Gastrocnemius medialis (tissue), 4 donors: ENCODE measurements at regions not wholly inside any gene's neighbourhood (a gene's known extent, or its start where the extent isn't known, plus 50 kb on each side); places are given as distances from the start of the nearest gene placed in this dataset.

ENCODE experiments used
- ATAC-seq, 2 donors: fragments of 150-250 bp; one replicate each; pipeline ENCODE4 v1.9.1; 2016
- DNase-seq, 2 donors: peaks; one replicate each; pipeline ENCODE4 v3.0.0-alpha.2; 2019
- H3K27ac ChIP-seq, 4 donors: fragments of 200-600 bp; sonication (generic); 1 replicate in 1 of 4; 2 replicates in 3 of 4; pipeline ENCODE4 v1.5.1; 2016 to 2018; ENCODE audit warnings: mild to moderate bottlenecking in 2 of 4, moderate library complexity in 1 of 4
- H3K27me3 ChIP-seq, 3 donors: fragments of 200-600 bp; sonication (generic) in 2 of 3; 1 replicate in 1 of 3; 2 replicates in 2 of 3; pipeline versions ENCODE4 v1.5.1 to v1.6.0; 2016 to 2019; ENCODE audit warnings: mild to moderate bottlenecking in 1 of 3, moderate library complexity in 1 of 3
- H3K36me3 ChIP-seq, 2 donors: fragments of 200-600 bp; sonication (generic) in 1 of 2; one replicate each; pipeline ENCODE4 v1.5.1; 2017 to 2018
- H3K4me1 ChIP-seq, 2 donors: fragments of 200-600 bp; sonication (generic) in 1 of 2; one replicate each; pipeline ENCODE4 v1.5.1; 2016 to 2017; ENCODE audit warnings: mild to moderate bottlenecking in 2 of 2
- H3K4me3 ChIP-seq, 4 donors: fragments of 200-600 bp; sonication (generic) in 3 of 4; 1 replicate in 1 of 4; 2 replicates in 3 of 4; pipeline ENCODE4 v1.5.1; 2016 to 2019; ENCODE audit warnings: mild to moderate bottlenecking in 2 of 4
- H3K9me3 ChIP-seq, 3 donors: fragments of 200-600 bp; sonication (generic) in 2 of 3; 1 replicate in 1 of 3; 2 replicates in 2 of 3; pipeline ENCODE4 v1.5.1; 2016 to 2019
- CTCF ChIP-seq, 5 experiments: fragments of 450-650 bp in 3 of 5; fragments of 200-600 bp in 2 of 5; sonication (generic) in 2 of 5; IDR thresholded peaks in 4 of 5; conservative IDR thresholded peaks in 1 of 5; 1 replicate in 4 of 5; 2 replicates in 1 of 5; pipeline ENCODE4 v1.5.1; 2016 to 2019; ENCODE audit warnings: antibody characterized with exemption in 5 of 5, mild to moderate bottlenecking in 3 of 5, moderate library complexity in 3 of 5
- POLR2A ChIP-seq, 2 donors: fragments of 450-650 bp; IDR thresholded peaks; one replicate each; pipeline ENCODE4 v1.6.1; 2017; ENCODE audit warnings: antibody characterized with exemption in 2 of 2, mild to moderate bottlenecking in 2 of 2, moderate library complexity in 2 of 2
- in situ Hi-C, 4 donors: fragments of 200-750 bp; cut with MboI; loops; one replicate each; pipeline versions ENCODE4 v1.15.0 to v1.8.0; 2017; ENCODE audit warnings: low sequenced_read_pairs in 4 of 4
- intact Hi-C: fragments of 100-400 bp; cut with DNase I; formaldehyde crosslinking; loops from one replicate; pipeline ENCODE4 v1.15.1; 2023; ENCODE audit warnings: low total_unique reads

GRCh38 chr2:62593825-62594224 lies 87.8 kb upstream of the TMEM17 start:
- Histone ChIP-seq H3K4me3 (no peak overlapping the region), H3K36me3 (no peaks in the 10 kb centered on the region), H3K9me3 (no peaks in the 10 kb centered on the region), H3K27ac (no peak overlapping the region), H3K27me3 (no peaks in the 10 kb centered on the region), H3K4me1 (no peaks in the 10 kb centered on the region)
- intact Hi-C loops: no loop called here
- in situ Hi-C loops: no loop called here
- DNase-seq (no peak), ATAC-seq (no peak)
- TF ChIP-seq CTCF (IDR thresholded peaks at IDR 0.05 in 4 of 5, conservative IDR thresholded peaks at IDR 0.05 in 1 of 5) (no peak), POLR2A (IDR thresholded peaks at IDR 0.05) (no peak)

GRCh38 chr2:62591491-62591890 lies 85.5 kb upstream of the TMEM17 start:
- no peaks in the 10 kb centered on the region for H3K27me3 ChIP-seq
- no peaks in the 10 kb centered on the region for H3K36me3 ChIP-seq
- H3K9me3 ChIP-seq: no peaks in the 10 kb centered on the region
- intact Hi-C loops (no loop called here), in situ Hi-C loops (no loop called here)
- H3K27ac ChIP-seq: no peak overlapping the region
- ATAC-seq (no peak), DNase-seq (no peak)
- TF ChIP-seq POLR2A (IDR thresholded peaks at IDR 0.05) (no peak), CTCF (IDR thresholded peaks at IDR 0.05 in 4 of 5, conservative IDR thresholded peaks at IDR 0.05 in 1 of 5) (no peak)
- H3K4me1 ChIP-seq: no peaks in the 10 kb centered on the region
- no peak overlapping the region for H3K4me3 ChIP-seq

- H3K27ac ChIP-seq: no peak overlapping the region
- no peaks in the 10 kb centered on the region for H3K4me1 ChIP-seq
- TF ChIP-seq POLR2A (IDR thresholded peaks at IDR 0.05) (no peak), CTCF (IDR thresholded peaks at IDR 0.05 in 4 of 5, conservative IDR thresholded peaks at IDR 0.05 in 1 of 5) (no peak)
- no peaks in the 10 kb centered on the region for H3K27me3 ChIP-seq
- H3K36me3 ChIP-seq: no peaks in the 10 kb centered on the region
- H3K9me3 ChIP-seq: no peaks in the 10 kb centered on the region
- H3K4me3 ChIP-seq: no peak overlapping the region
- in situ Hi-C loops: no loop called here
- DNase-seq: no peak
- intact Hi-C loops: no loop called here
- no peak for ATAC-seq
Measured at GRCh38 chr2:62589691-62590356, 83.8 kb upstream of the TMEM17 start.

GRCh38 chr2:62587592-62587991 lies 81.6 kb upstream of the TMEM17 start:
- ATAC-seq (no peak), DNase-seq (no peak)
- H3K27ac ChIP-seq: no peak overlapping the region
- in situ Hi-C loops: no loop called here
- no peaks in the 10 kb centered on the region for H3K36me3 ChIP-seq
- no peak for TF ChIP-seq POLR2A (IDR thresholded peaks at IDR 0.05)
- TF ChIP-seq CTCF (IDR thresholded peaks at IDR 0.05 in 4 of 5, conservative IDR thresholded peaks at IDR 0.05 in 1 of 5): no peak
- no peaks in the 10 kb centered on the region for H3K9me3 ChIP-seq
- no peak overlapping the region for H3K4me3 ChIP-seq
- no peaks in the 10 kb centered on the region for H3K4me1 ChIP-seq
- intact Hi-C loops: no loop called here
- no peaks in the 10 kb centered on the region for H3K27me3 ChIP-seq

- intact Hi-C loops: no loop called here
- in situ Hi-C loops: no loop called here
- H3K27ac ChIP-seq: no peak overlapping the region
- H3K4me1 ChIP-seq: no peaks in the 10 kb centered on the region
- DNase-seq: no peak
- no peak for ATAC-seq
- H3K27me3 ChIP-seq: no peaks in the 10 kb centered on the region
- no peaks in the 10 kb centered on the region for H3K36me3 ChIP-seq
- TF ChIP-seq CTCF (IDR thresholded peaks at IDR 0.05 in 4 of 5, conservative IDR thresholded peaks at IDR 0.05 in 1 of 5) (no peak), POLR2A (IDR thresholded peaks at IDR 0.05) (no peak)
- no peaks in the 10 kb centered on the region for H3K9me3 ChIP-seq
- H3K4me3 ChIP-seq: no peak overlapping the region
Measured at GRCh38 chr2:62586981-62587380, 81.0 kb upstream of the TMEM17 start.
